ENCODE measurements at regions not wholly inside any gene's neighbourhood (a gene's known extent, or its start where the extent isn't known, plus 50 kb on each side); places are given as distances from the start of the nearest gene placed in this dataset.

GRCh38 chr3:70597312-70597711 lies 284.9 kb upstream of the MDFIC2 start:
- ATAC-seq: no peak
- CTCF ChIA-PET (ENCODE audit: low intra/inter-chr PET ratio): no interaction called here
- no peaks in the 10 kb centered on the region for H3K36me3 ChIP-seq (ENCODE audit: control insufficient read depth, insufficient read depth, low read length)

GRCh38 chr3:70583682-70584081 lies 271.2 kb upstream of the MDFIC2 start:
- Histone ChIP-seq H3K36me3 (ENCODE audit: control insufficient read depth, insufficient read depth, low read length) (no peaks in the 10 kb centered on the region), H3K4me3 (no peak overlapping the region), H3K9me1 (ENCODE audit: control insufficient read depth, insufficient read depth, low read length) (no peaks in the 10 kb centered on the region), H3K4me2 (ENCODE audit: insufficient read depth, low read length) (no peak overlapping the region), H4K20me1 (replicated peaks; ENCODE audit: control insufficient read depth, insufficient read depth, low read length) (no peaks in the 10 kb centered on the region), H3K9ac (ENCODE audit: insufficient read depth in 1 of 2, low read depth in 2 of 2, low read length in 2 of 2) (no peak overlapping the region), H3K27ac (ENCODE audit: extremely low read depth, low read depth, low read length) (no peak overlapping the region), H2AFZ (ENCODE audit: low read depth, low read length) (no peak overlapping the region), H3K79me2 (ENCODE audit: control insufficient read depth, insufficient read depth, low read length) (no peaks in the 10 kb centered on the region), H3K27me3 (ENCODE audit: control insufficient read depth in 2 of 2, insufficient read depth in 2 of 2, low read length in 2 of 2) (no peaks in the 10 kb centered on the region), H3K9me3 (replicated peaks; ENCODE audit: control insufficient read depth, insufficient read depth, low read depth, low read length) (no peaks in the 10 kb centered on the region), H3K4me1 (replicated peaks in 1 of 2; ENCODE audit: control insufficient read depth in 2 of 2, insufficient read depth in 2 of 2, low read length in 2 of 2) (no peaks in the 10 kb centered on the region)
- BruUV-seq (replicated peaks): no TSS peak
- no peak for FAIRE-seq
- intact Hi-C loops (cut with micrococcal nuclease) (no loop called here), in situ Hi-C loops (cut with MboI) (no loop called here)
- ChIA-PET CTCF (ENCODE audit: low intra/inter-chr PET ratio) (no interaction called here), POLR2A (no interaction called here)
- WGBS (ENCODE audit: insufficient coverage, low coverage, missing lambda C conversion rate): 0% methylated on average over 4 of the region's 4 CpGs
- DNase-seq (ENCODE audit: extremely low read depth in 1 of 4, low spot score in 3 of 4): no peak
- no peak for ATAC-seq
- TF ChIP-seq XRCC5 (IDR thresholded peaks at IDR 0.05; ENCODE audit: low read depth, low read length) (no peak), SRSF3 (IDR thresholded peaks at IDR 0.05; ENCODE audit: insufficient read depth, low read length) (no peak), HDAC8 (tag; IDR thresholded peaks at IDR 0.05) (no peak), ARID1B (IDR thresholded peaks at IDR 0.05) (no peak), ZBTB40 (IDR thresholded peaks at IDR 0.05) (no peak), ZBTB40 (CRISPR knock-in tag; IDR thresholded peaks at IDR 0.05) (no peak), HSF4 (CRISPR knock-in tag; IDR thresholded peaks at IDR 0.05; ENCODE audit: borderline replicate concordance) (no peak), RBM34 (IDR thresholded peaks at IDR 0.05; ENCODE audit: borderline replicate concordance, insufficient read depth, low read length) (no peak)

More at GRCh38 chr3:70597312-70597711, 284.9 kb upstream of the MDFIC2 start:
- FAIRE-seq (no peak), DNase-seq (ENCODE audit: extremely low read depth in 1 of 4, low spot score in 3 of 4) (no peak)
- Histone ChIP-seq H3K27me3 (ENCODE audit: control insufficient read depth in 2 of 2, insufficient read depth in 2 of 2, low read length in 2 of 2) (no peaks in the 10 kb centered on the region), H3K4me2 (ENCODE audit: insufficient read depth, low read length) (no peak overlapping the region), H3K9ac (ENCODE audit: insufficient read depth in 1 of 2, low read depth in 2 of 2, low read length in 2 of 2) (no peak overlapping the region), H4K20me1 (replicated peaks; ENCODE audit: control insufficient read depth, insufficient read depth, low read length) (no peaks in the 10 kb centered on the region), H3K4me1 (replicated peaks in 1 of 2; ENCODE audit: control insufficient read depth in 2 of 2, insufficient read depth in 2 of 2, low read length in 2 of 2) (no peaks in the 10 kb centered on the region), H3K9me1 (ENCODE audit: control insufficient read depth, insufficient read depth, low read length) (no peaks in the 10 kb centered on the region), H3K9me3 (replicated peaks; ENCODE audit: control insufficient read depth, insufficient read depth, low read depth, low read length) (no peaks in the 10 kb centered on the region), H3K4me3 (no peak overlapping the region), H3K79me2 (ENCODE audit: control insufficient read depth, insufficient read depth, low read length) (no peaks in the 10 kb centered on the region), H3K27ac (ENCODE audit: extremely low read depth, low read depth, low read length) (no peak overlapping the region), H2AFZ (ENCODE audit: low read depth, low read length) (no peak overlapping the region)
- in situ Hi-C loops (cut with MboI) (no loop called here), intact Hi-C loops (cut with micrococcal nuclease) (no loop called here)
- WGBS (ENCODE audit: insufficient coverage, low coverage, missing lambda C conversion rate): 8% methylated on average over 2 of the region's 2 CpGs
- POLR2A ChIA-PET: no interaction called here
- TF ChIP-seq SOX6 (IDR thresholded peaks at IDR 0.05): no peak
- BruUV-seq (replicated peaks): no TSS peak
